SW480 (cell line): ENCODE measurements at regions not wholly inside any gene's neighbourhood (a gene's known extent, or its start where the extent isn't known, plus 50 kb on each side); places are given as distances from the start of the nearest gene placed in this dataset.

Experiments used
- DNase-seq: peaks from one replicate; pipeline ENCODE4 v3.0.0-alpha.2; 2016; ENCODE audit warnings: low spot score

DNA sequence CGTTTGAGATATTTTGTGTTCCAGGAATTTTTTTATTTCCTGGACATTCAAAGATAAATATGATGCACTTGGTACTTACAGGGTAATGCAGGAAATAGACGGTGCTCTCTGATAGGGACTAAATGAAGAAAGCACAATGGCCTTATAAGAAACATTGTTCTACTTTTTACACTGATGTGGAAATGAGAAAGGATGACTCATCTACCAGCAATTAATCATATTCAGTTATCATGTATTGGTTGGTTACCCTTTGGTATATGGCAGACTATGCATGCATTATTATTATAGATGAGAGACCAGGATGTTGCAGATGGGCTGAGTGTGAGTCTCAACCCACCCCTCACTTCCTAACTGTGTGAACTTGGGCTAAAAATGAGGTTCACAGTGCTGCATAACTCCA, 222.2 kb downstream of the FLRT2 start:
- no peak for DNase-seq

DNA sequence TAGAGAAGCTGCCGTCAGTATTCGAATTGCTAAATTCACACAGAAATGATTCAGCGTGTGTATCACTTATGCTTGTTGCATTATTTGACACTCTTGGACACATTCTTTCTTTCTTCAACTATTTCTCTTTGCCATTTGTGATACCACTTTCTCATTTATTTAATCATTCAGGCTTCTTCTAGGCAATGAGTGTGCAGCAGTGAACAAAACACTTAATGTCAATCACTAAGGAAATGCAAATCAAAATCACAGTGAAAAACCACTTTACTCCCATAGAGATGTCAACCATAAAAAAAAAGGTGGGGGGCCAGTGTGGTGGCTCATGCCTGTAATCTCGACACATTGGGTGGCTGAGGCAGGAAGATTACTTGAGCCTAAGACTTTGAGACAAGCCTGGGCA, 214.6 kb downstream of the FLRT2 start:
- DNase-seq, result no peak

DNA sequence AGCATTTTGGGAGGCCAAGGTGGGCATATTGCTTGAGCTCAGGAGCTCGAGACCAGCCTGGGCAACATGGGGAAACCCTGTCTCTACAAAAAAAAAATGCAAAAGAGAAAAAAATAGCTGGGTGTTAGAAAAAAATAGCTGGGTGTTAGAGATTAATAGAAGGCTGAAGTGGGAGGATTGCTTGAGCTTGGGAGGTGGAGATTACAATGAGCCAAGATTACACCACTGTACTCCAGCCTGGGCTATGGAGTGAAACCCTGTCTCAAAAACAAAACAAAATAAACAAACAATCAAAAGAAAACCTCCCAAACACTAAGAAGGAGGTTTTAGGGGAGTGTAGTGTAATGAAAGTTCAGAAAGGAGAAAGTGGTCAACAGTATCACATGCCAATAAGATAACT, 202.1 kb downstream of the FLRT2 start:
- DNase-seq, result no peak

DNA sequence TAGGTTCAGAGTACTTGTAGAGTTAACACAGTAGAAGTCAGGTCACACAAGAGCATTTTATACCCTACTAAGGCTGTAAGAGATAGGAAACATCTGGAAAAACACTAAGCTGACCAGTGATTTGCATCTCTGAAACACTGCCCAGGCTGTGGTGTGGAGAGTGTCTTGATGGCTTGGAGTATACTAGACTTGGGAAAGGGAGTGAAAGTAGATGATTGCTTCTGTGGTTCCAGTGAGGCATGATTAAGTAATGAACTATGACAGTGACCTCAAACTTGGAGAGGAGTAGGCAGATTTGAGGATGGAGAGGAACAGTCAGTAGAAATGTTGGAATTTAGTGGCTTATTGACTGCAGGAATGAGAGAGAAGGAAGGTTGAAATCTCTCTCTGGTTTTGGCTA, 201.2 kb downstream of the FLRT2 start:
- DNase-seq, result no peak

DNA sequence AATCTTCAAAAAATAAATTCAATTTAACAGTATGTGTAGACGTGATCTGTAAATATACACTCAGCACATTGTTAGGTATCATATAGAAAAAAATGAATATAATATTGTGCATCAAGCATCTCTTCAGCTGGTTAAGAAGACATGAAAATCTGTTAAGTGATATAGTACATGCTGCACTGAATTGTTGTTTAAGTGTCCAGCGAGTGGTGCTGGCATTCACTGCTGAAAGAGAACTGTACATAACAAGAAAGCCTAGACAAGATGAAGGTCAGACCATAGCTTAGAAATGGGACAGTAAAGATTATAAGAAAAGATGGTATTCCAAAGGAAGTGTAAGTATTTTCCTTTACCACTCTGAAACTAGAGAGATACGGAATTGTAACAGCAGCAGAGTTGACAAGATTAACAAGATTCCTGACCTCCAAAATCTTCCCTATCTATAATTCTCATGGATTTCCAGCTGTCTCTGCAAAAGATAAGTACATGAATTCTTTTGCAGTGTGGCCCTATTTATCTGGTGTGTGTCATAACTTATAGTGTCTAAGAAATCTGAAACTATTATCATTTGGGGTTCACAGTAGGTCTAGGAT, 198.6 kb downstream of the FLRT2 start:
- no peak for DNase-seq

DNA sequence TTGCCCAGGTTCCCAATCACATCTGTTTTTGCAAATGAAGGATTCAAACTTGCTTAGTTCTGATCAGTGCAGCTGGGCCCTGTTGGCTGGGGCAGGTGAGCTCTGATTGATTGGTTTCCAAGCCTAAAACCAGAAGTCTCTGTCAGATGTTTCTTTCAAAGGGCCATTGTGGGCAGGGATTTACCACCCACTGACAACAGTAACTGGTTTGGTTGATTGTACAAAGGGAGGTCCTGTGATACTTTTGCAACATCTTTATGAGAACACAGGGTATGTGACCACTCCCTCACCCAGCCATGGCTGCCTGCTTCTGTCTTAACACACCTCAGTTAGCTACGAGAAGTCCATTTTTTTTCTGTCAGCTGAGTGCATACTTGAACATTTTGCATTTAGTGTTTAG, 184.1 kb downstream of the FLRT2 start:
- DNase-seq, result no peak

DNA sequence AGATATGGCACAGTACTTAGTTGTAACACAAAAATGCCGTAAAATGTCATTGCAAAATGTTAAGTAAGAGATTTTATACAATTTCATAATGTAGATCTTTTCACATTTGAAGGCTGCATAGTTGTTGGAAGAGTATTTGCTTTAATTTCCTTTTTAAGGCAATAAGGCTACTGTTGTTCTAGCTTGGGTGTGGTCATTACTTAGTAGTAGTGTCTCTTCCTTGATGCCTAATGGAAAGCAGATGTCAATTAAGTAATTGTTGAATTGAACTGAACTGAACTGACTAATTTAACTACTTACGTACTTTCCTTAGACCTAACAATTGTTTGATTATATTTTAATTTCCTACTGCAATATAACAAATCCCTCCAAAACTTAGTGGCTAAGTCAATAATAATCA, 181.7 kb downstream of the FLRT2 start:
- DNase-seq, result no peak
